ENCODE measurements at regions not wholly inside any gene's neighbourhood (a gene's known extent, or its start where the extent isn't known, plus 50 kb on each side); places are given as distances from the start of the nearest gene placed in this dataset.

- DNase-seq: no peak
Observed at GRCh38 chr5:67383451-67383850, 186.9 kb upstream of the CD180 start.

- DNase-seq: no peak
Observed at GRCh38 chr5:67381236-67381880, 184.8 kb upstream of the CD180 start.

- no peak for DNase-seq
Observed at GRCh38 chr5:67380431-67380830, 183.8 kb upstream of the CD180 start.

GRCh38 chr5:67379753-67380152 is 183.2 kb upstream of the CD180 start:
- DNase-seq: no peak

GRCh38 chr5:67378256-67378655 is 181.7 kb upstream of the CD180 start:
- DNase-seq: no peak

GRCh38 chr5:67377631-67378030 is 181.0 kb upstream of the CD180 start:
- no peak for DNase-seq

- no peak for DNase-seq
Observed at GRCh38 chr5:67375606-67376005, 179.0 kb upstream of the CD180 start.

GRCh38 chr5:67374378-67374777 is 177.8 kb upstream of the CD180 start:
- no peak for DNase-seq

- no peak for DNase-seq
Observed at GRCh38 chr5:67373518-67373917, 176.9 kb upstream of the CD180 start.

- DNase-seq: no peak
Observed at GRCh38 chr5:67372887-67373286, 176.3 kb upstream of the CD180 start.

- no peak for DNase-seq
Observed at GRCh38 chr5:67371924-67372323, 175.3 kb upstream of the CD180 start.

- no peak for DNase-seq
Observed at GRCh38 chr5:67366691-67367395, 170.2 kb upstream of the CD180 start.

- no peak for DNase-seq
Observed at GRCh38 chr5:67366276-67366675, 169.7 kb upstream of the CD180 start.

- no peak for DNase-seq
Observed at GRCh38 chr5:67364381-67364970, 167.9 kb upstream of the CD180 start.

- DNase-seq: no peak
Observed at GRCh38 chr5:67363963-67364362, 167.4 kb upstream of the CD180 start.

GRCh38 chr5:67363180-67363709 is 166.6 kb upstream of the CD180 start:
- DNase-seq: no peak

GRCh38 chr5:67361932-67362729 is 165.5 kb upstream of the CD180 start:
- no peak for DNase-seq

- DNase-seq: no peak
Observed at GRCh38 chr5:67360047-67360446, 163.4 kb upstream of the CD180 start.

- DNase-seq: no peak
Observed at GRCh38 chr5:67358186-67358585, 161.6 kb upstream of the CD180 start.

GRCh38 chr5:67355120-67355713 is 158.6 kb upstream of the CD180 start:
- DNase-seq: no peak

GRCh38 chr5:67353500-67354450 is 157.2 kb upstream of the CD180 start:
- DNase-seq: no peak

All from activated CD4-positive, alpha-beta T cell treated with anti-CD3 and anti-CD28 coated beads for 4 hours (primary cell).